ENCODE measurements at regions not wholly inside any gene's neighbourhood (a gene's known extent, or its start where the extent isn't known, plus 50 kb on each side); places are given as distances from the start of the nearest gene placed in this dataset.

DNA sequence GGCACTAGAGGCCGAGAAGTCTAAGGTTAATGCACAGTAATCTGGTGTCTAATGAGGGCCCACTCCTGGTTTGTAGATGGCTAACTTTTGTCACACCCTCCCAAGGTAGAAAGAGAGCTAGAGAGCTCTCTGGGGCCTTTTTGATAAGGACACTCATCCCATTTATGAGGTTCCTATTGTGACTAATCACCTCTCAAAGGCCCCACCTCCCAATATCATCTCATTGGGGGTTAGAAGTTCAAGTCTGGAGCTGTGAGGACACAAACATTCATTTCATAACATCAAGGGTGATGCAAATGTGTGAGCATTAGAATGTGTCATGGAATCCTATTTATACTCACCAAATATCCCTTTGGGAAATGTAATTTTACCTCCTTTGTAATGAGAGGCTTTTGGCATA lies 79.2 kb upstream of the SLC10A2 start:
- TF ChIP-seq, protein P1, sequence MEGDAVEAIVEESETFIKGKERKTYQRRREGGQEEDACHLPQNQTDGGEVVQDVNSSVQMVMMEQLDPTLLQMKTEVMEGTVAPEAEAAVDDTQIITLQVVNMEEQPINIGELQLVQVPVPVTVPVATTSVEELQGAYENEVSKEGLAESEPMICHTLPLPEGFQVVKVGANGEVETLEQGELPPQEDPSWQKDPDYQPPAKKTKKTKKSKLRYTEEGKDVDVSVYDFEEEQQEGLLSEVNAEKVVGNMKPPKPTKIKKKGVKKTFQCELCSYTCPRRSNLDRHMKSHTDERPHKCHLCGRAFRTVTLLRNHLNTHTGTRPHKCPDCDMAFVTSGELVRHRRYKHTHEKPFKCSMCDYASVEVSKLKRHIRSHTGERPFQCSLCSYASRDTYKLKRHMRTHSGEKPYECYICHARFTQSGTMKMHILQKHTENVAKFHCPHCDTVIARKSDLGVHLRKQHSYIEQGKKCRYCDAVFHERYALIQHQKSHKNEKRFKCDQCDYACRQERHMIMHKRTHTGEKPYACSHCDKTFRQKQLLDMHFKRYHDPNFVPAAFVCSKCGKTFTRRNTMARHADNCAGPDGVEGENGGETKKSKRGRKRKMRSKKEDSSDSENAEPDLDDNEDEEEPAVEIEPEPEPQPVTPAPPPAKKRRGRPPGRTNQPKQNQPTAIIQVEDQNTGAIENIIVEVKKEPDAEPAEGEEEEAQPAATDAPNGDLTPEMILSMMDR (IDR thresholded peaks at IDR 0.05), result no peak
- no peak for TF ChIP-seq POLR2A (IDR thresholded peaks at IDR 0.05)

All from breast epithelium (tissue), 3 donors.